ENCODE measurements at regions not wholly inside any gene's neighbourhood (a gene's known extent, or its start where the extent isn't known, plus 50 kb on each side); places are given as distances from the start of the nearest gene placed in this dataset.

DNA sequence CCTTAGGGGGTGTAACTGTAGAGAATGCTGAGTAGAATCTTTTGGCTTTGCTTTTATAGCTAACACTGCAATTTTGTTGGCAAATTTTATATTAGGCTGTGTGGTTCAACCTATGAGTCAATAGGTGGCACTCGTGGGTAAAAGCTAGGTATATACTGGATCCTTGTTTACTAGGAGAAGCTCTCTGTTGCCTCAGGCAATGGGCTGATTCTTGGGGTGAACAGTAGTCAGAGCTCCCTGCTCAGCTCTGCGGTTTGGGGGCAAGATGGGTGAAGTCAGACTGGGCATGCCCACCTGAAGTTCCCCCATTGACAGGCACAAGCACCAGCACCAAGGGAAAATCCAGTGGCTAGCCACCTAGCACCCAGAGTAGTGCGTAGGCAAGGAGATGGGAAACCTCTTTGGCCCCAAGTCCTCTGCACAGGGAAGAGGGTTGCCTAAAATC, 238.7 kb downstream of the FAM181B start:
- Histone ChIP-seq H2BK15ac (ENCODE audit: low read depth, low read length) (no peak overlapping the region), H2AK9ac (replicated peaks; ENCODE audit: low read depth, low read length, poor library complexity) (no peak overlapping the region), H3K27ac (ENCODE audit: insufficient read depth, low read length) (no peak overlapping the region), H2AFZ (replicated peaks; ENCODE audit: low read length, poor library complexity) (no peak overlapping the region), H3K36me3 (ENCODE audit: control insufficient read depth, insufficient read depth, low read length) (no peaks in the 10 kb centered on the region), H4K8ac (ENCODE audit: low read depth in 2 of 2, low read length in 2 of 2) (no peak overlapping the region), H3K4me1 (ENCODE audit: control insufficient read depth, insufficient read depth, low read length) (no peaks in the 10 kb centered on the region), H3K27me3 (ENCODE audit: control insufficient read depth, insufficient read depth, low read length) (no peaks in the 10 kb centered on the region), H3K9me1 (ENCODE audit: insufficient read depth, low read length) (no peaks in the 10 kb centered on the region), H2BK120ac (ENCODE audit: low read depth, low read length) (no peak overlapping the region), H2BK5ac (ENCODE audit: low read depth, low read length, poor library complexity, severe bottlenecking) (no peak overlapping the region), H3K9ac (ENCODE audit: low read depth, low read length) (no peak overlapping the region), H3K23ac (ENCODE audit: low read depth, low read length) (no peak overlapping the region), H3K56ac (ENCODE audit: extremely low read depth, insufficient read depth, low read length) (no peak overlapping the region), H4K5ac (ENCODE audit: low read depth, low read length) (no peak overlapping the region), H2BK20ac (ENCODE audit: low read depth, low read length) (no peak overlapping the region), H3K4ac (ENCODE audit: low read depth, low read length) (no peak overlapping the region), H3K14ac (replicated peaks; ENCODE audit: low read depth, low read length) (no peak overlapping the region), H3K4me2 (ENCODE audit: low read depth, low read length) (no peak overlapping the region), H4K91ac (ENCODE audit: insufficient read depth, low read depth, low read length) (no peak overlapping the region), H3K18ac (ENCODE audit: low read depth, low read length) (no peak overlapping the region), H4K20me1 (ENCODE audit: insufficient read depth, low read length) (no peaks in the 10 kb centered on the region), H2AK5ac (ENCODE audit: low read depth, low read length) (no peak overlapping the region), H3K4me3 (ENCODE audit: insufficient read depth, low read depth, low read length) (no peak overlapping the region), H3K79me1 (ENCODE audit: low read depth in 1 of 2, low read length in 2 of 2) (no peaks in the 10 kb centered on the region), H3K9me3 (ENCODE audit: control insufficient read depth, insufficient read depth, low read length) (peaks cover 8% of the 10 kb centered on the region; the same call in 1 of the 2 replicates)
- intact Hi-C loops (cut with micrococcal nuclease) (loop anchor here (1.0 kb wide), 1 partner anchor 22 kb away; no protein-coding TSS in a partner anchor), in situ Hi-C loops (cut with MboI; ENCODE audit: low sequenced_read_pairs) (no loop called here), dilution Hi-C loops (cut with HindIII; ENCODE audit: low sequenced_read_pairs, unreplicated experiment) (no loop called here)
- BruUV-seq (replicated peaks): no TSS peak
- DNase-seq: no peak
- POLR2A ChIA-PET (ENCODE audit: unreplicated experiment): no interaction called here
- no peak for TF ChIP-seq RAD21 (IDR thresholded peaks at IDR 0.05; ENCODE audit: low read length)
- TF ChIP-seq MAFK (IDR thresholded peaks at IDR 0.05; ENCODE audit: low read depth, low read length): no peak
- TF ChIP-seq RFX5 (IDR thresholded peaks at IDR 0.05; ENCODE audit: low read depth, low read length): no peak
- TF ChIP-seq, protein P1, sequence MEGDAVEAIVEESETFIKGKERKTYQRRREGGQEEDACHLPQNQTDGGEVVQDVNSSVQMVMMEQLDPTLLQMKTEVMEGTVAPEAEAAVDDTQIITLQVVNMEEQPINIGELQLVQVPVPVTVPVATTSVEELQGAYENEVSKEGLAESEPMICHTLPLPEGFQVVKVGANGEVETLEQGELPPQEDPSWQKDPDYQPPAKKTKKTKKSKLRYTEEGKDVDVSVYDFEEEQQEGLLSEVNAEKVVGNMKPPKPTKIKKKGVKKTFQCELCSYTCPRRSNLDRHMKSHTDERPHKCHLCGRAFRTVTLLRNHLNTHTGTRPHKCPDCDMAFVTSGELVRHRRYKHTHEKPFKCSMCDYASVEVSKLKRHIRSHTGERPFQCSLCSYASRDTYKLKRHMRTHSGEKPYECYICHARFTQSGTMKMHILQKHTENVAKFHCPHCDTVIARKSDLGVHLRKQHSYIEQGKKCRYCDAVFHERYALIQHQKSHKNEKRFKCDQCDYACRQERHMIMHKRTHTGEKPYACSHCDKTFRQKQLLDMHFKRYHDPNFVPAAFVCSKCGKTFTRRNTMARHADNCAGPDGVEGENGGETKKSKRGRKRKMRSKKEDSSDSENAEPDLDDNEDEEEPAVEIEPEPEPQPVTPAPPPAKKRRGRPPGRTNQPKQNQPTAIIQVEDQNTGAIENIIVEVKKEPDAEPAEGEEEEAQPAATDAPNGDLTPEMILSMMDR (conservative IDR thresholded peaks at IDR 0.05; ENCODE audit: low read depth, low read length): 0 out of 2 replicates have a peak, but pooled peaks have one; percentile 8
- TF ChIP-seq POLR2A (IDR thresholded peaks at IDR 0.05; ENCODE audit: low read depth, low read length): no peak
- TF ChIP-seq, protein P2, sequence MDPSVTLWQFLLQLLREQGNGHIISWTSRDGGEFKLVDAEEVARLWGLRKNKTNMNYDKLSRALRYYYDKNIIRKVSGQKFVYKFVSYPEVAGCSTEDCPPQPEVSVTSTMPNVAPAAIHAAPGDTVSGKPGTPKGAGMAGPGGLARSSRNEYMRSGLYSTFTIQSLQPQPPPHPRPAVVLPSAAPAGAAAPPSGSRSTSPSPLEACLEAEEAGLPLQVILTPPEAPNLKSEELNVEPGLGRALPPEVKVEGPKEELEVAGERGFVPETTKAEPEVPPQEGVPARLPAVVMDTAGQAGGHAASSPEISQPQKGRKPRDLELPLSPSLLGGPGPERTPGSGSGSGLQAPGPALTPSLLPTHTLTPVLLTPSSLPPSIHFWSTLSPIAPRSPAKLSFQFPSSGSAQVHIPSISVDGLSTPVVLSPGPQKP (IDR thresholded peaks at IDR 0.05; ENCODE audit: borderline replicate concordance, low read depth, low read length): no peak
- no peak for TF ChIP-seq MAZ (IDR thresholded peaks at IDR 0.05; ENCODE audit: borderline replicate concordance, low read depth, low read length)
- no peak for TF ChIP-seq BHLHE40 (IDR thresholded peaks at IDR 0.05; ENCODE audit: low read depth, low read length)
- ATAC-seq (ENCODE audit: low read depth): no peak
- WGBS, 2 experiments (ENCODE audit: extremely low coverage in 2 of 2, insufficient read length in 1 of 2): 33% methylated on average over 1 of the region's 3 CpGs; no CpG with 5 or more reads in 1 of the 2 experiments
- CTCF ChIA-PET: no interaction called here
